Fibroblast of pulmonary artery (primary cell): ENCODE measurements at regions not wholly inside any gene's neighbourhood (a gene's known extent, or its start where the extent isn't known, plus 50 kb on each side); places are given as distances from the start of the nearest gene placed in this dataset.

ENCODE experiments used
- DNase-seq: peaks from one replicate; pipeline ENCODE4 v3.0.0-alpha.2; 2010; ENCODE audit warnings: low read depth
- H3K4me3 ChIP-seq: replicated peaks from 2 replicates; pipeline ENCODE4 v1.5.1; 2011; ENCODE audit warnings: low read depth, mild to moderate bottlenecking, control low read depth, low read length, moderate library complexity
- TF ChIP-seq, protein P1 (sequence below): IDR thresholded peaks from 2 replicates; pipeline ENCODE4 v1.5.1; 2011; ENCODE audit warnings: mild to moderate bottlenecking, control low read depth, low read length, inconsistent platforms; ENCODE audit errors: missing control alignments

DNA sequence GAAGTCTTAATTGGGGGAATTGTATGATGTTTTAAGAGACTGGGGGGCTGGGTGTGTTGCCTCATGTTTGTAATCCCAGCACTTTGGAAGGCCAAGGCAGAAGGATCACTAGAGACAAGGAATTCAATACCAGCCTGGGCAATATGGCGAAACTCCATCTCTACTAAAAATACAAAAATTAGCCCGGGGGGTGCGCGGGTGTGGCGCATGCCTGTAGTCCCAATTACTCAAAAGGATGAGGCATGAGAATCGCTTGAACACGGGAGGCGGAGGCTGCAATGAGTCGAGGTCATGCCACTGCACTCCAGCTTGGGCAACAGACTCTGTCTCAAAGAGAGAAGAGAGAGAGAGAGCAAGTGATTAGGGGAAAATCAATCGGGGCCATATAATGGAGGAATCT is 600.5 kb downstream of the SLC16A7 start:
- TF ChIP-seq, protein P1, sequence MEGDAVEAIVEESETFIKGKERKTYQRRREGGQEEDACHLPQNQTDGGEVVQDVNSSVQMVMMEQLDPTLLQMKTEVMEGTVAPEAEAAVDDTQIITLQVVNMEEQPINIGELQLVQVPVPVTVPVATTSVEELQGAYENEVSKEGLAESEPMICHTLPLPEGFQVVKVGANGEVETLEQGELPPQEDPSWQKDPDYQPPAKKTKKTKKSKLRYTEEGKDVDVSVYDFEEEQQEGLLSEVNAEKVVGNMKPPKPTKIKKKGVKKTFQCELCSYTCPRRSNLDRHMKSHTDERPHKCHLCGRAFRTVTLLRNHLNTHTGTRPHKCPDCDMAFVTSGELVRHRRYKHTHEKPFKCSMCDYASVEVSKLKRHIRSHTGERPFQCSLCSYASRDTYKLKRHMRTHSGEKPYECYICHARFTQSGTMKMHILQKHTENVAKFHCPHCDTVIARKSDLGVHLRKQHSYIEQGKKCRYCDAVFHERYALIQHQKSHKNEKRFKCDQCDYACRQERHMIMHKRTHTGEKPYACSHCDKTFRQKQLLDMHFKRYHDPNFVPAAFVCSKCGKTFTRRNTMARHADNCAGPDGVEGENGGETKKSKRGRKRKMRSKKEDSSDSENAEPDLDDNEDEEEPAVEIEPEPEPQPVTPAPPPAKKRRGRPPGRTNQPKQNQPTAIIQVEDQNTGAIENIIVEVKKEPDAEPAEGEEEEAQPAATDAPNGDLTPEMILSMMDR = no peak
- no peak overlapping the region for H3K4me3 ChIP-seq
- DNase-seq = no peak

DNA sequence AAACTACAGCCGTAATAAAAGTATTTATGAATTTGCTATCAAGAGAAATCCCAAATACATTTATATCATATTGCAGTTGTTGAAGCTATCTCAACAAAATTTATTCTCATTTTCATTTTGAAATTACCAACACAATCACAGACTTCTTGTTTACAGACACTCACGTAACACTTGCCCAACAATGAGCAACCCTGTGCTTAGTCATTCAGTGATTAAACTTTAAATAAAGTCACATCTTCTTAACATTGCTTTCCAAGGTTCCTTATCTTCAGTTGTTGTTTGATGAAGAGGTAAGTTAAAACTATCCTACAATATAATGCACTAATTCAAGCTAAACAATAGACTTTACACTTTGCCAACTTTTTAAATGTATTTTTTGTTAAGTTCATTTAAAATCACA is 601.8 kb downstream of the SLC16A7 start:
- DNase-seq = peak; percentile 48
- H3K4me3 ChIP-seq = no peak overlapping the region
- TF ChIP-seq, protein P1 = no peak

DNA sequence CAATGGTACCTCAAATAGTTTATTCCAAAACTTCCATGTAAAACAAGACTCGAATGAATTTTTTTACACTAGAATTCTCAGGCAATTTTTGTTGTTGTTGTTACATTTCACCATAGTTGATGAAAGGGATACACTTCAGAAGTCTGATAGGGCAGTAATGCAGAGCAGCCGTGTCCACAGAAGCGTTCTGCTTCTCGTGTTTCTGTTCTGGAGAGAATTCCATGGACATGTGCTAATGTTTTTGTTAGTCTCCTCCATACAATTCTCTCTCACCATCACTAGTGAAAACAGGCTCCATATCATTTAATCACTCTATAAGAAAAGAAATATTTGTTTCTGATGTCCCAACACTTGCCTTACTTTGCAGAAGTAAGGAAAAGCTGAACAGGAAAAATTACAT is 606.1 kb downstream of the SLC16A7 start:
- TF ChIP-seq, protein P1 = no peak
- peak; percentile 31 for DNase-seq
- no peak overlapping the region for H3K4me3 ChIP-seq

DNA sequence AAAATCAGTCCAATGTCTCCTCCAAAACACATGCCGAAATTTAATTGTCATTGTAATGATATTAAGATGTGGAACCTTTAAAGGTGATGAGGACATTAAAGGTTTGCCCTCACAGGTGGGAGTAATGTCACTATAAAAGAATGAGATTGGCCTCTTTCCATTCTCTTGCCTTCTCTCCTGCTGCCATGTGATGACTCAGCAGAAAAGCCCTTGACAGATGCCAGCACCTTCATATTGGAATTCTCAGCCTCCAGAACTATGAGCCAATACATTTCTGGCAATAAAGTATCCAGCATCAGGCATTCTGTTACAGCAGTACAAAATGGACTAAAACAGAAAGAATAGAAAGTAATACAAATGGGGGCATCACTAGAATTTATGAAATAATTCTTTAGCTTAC is 609.7 kb downstream of the SLC16A7 start:
- H3K4me3 ChIP-seq = no peak overlapping the region
- TF ChIP-seq, protein P1 = no peak
- DNase-seq = peak; percentile 63

DNA sequence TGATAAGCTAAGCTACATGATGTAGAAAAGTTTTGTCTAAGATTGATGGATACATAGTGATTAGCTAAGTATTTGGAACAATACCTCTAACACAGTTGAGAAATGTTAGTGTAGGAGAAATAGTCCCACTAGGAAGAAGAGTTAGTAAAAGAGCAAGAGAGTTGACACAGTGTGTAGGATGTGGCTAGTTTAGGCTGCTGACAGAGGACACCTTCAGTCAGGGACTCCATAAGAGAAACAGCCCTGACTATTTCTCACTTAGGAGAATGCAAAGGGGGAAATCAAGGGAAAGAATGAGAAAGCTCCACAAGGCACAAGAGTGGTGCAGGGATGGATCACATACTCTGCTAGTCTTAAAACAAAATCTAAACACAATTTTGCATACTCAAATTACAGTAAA is 613.7 kb downstream of the SLC16A7 start:
- no peak for DNase-seq
- no peak overlapping the region for H3K4me3 ChIP-seq
- TF ChIP-seq, protein P1 = no peak

DNA sequence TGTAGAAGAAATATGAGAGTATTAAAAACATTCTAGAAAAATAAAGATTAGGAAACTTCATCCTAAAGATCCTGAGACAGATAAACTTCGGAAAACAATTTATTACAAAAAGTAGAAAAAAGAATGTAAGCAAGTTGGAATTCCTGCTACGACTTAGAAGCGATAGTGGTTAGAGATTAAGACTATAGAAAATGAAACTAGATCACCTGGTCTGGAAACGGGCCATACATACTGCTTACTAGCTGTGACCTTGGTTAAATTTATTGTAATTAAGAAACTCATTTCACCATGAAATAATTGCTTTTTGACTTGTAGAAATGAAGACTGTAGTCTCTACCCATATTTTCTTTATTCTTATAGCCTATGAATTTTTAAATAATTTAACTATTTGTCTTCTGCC is 614.1 kb downstream of the SLC16A7 start:
- DNase-seq = no peak
- no peak overlapping the region for H3K4me3 ChIP-seq
- TF ChIP-seq, protein P1 = no peak

DNA sequence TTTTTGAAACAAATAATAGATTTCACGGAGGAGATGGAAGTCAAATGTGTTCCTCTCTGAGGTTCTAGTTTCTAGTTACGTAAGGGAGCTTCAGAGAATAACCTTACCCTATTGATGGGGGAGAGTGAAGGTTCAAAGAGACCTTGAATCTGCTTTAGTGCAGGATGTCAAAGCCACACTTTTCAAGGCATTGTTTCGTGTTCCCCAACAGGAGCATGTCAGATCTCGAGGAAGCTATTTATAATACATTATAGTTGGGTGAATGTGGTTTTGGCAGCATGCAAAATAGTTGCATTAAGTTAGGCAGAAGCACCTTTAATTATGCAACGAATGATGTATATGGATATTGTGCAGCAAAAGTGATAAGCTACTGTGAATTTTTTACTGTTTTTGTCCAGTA is 614.9 kb downstream of the SLC16A7 start:
- TF ChIP-seq, protein P1 = no peak
- DNase-seq = no peak
- no peak overlapping the region for H3K4me3 ChIP-seq
